GM21390 (cell line): ENCODE measurements at regions not wholly inside any gene's neighbourhood (a gene's known extent, or its start where the extent isn't known, plus 50 kb on each side); places are given as distances from the start of the nearest gene placed in this dataset.

Experiments used
- ATAC-seq: cut with Tn5 transposase; IDR thresholded peaks from one replicate; pipeline ENCODE4 v1.9.1; 2021; ENCODE audit not compliant: unreplicated experiment

- no peak for ATAC-seq
Observed at GRCh38 chr6:130755368-130756034, 71.7 kb upstream of the SMLR1 start.

- ATAC-seq = no peak
Observed at GRCh38 chr6:130756824-130757223, 70.4 kb upstream of the SMLR1 start.

- no peak for ATAC-seq
Observed at GRCh38 chr6:130758813-130759212, 68.4 kb upstream of the SMLR1 start.

- no peak for ATAC-seq
Observed at GRCh38 chr6:130760006-130760405, 67.2 kb upstream of the SMLR1 start.

- ATAC-seq = no peak
Observed at GRCh38 chr6:130761286-130761685, 65.9 kb upstream of the SMLR1 start.

- ATAC-seq = no peak
Observed at GRCh38 chr6:130765181-130765727, 62.0 kb upstream of the SMLR1 start.

GRCh38 chr6:130766239-130767144 lies 60.7 kb upstream of the SMLR1 start:
- ATAC-seq = no peak

GRCh38 chr6:130769861-130770260 lies 57.3 kb upstream of the SMLR1 start:
- ATAC-seq = no peak

- no peak for ATAC-seq
Observed at GRCh38 chr6:130771741-130772140, 55.5 kb upstream of the SMLR1 start.

GRCh38 chr6:130773860-130774259 lies 53.3 kb upstream of the SMLR1 start:
- ATAC-seq = no peak

GRCh38 chr6:130775411-130776012 lies 51.7 kb upstream of the SMLR1 start:
- no peak for ATAC-seq

- peak; percentile 96 for ATAC-seq
Observed at GRCh38 chr6:130776287-130776925, 50.8 kb upstream of the SMLR1 start.
